HepG2 (cell line): ENCODE measurements at regions not wholly inside any gene's neighbourhood (a gene's known extent, or its start where the extent isn't known, plus 50 kb on each side); places are given as distances from the start of the nearest gene placed in this dataset.

ENCODE experiments used
- SP1 ChIP-seq, 2 experiments: fragments of 450-650 bp in 1 of 2; sonication (generic) in 1 of 2; formaldehyde crosslinking in 1 of 2; IDR thresholded peaks; 2 replicates each; pipeline versions ENCODE4 v1.4.0 to v1.6.1; 2016 to 2020; ENCODE audit warnings: missing genetic modification reagents in 1 of 2
- ZNF160 ChIP-seq: sonication (generic); formaldehyde crosslinking; IDR thresholded peaks from 2 replicates; pipeline ENCODE4 v1.8.0; 2022; ENCODE audit warnings: mild to moderate bottlenecking, inconsistent platforms, missing genetic modification reagents
- ZNF614 ChIP-seq: IDR thresholded peaks from 2 replicates; pipeline ENCODE4 v1.6.1; 2018; ENCODE audit warnings: missing biosample characterization, missing genetic modification reagents, inconsistent platforms, borderline replicate concordance
- TF ChIP-seq, protein P1 (sequence below): sonication (generic); formaldehyde crosslinking; IDR thresholded peaks from 2 replicates; pipeline ENCODE4 v1.4.0; 2020; ENCODE audit warnings: low read depth, missing genetic modification reagents
- TF ChIP-seq, protein P2 (sequence below): sonication (generic); formaldehyde crosslinking; IDR thresholded peaks from 2 replicates; pipeline ENCODE4 v1.4.0; 2020; ENCODE audit warnings: mild to moderate bottlenecking, missing genetic modification reagents
- TF ChIP-seq, protein P3 (sequence below): sonication (generic); formaldehyde crosslinking; IDR thresholded peaks from 2 replicates; pipeline ENCODE4 v1.8.0; 2022; ENCODE audit warnings: mild to moderate bottlenecking, missing genetic modification reagents; ENCODE audit not compliant: insufficient replicate concordance
- TF ChIP-seq, protein P4 (sequence below): sonication (generic); formaldehyde crosslinking; IDR thresholded peaks from 2 replicates; pipeline ENCODE4 v1.4.0; 2020; ENCODE audit warnings: mild to moderate bottlenecking, missing genetic modification reagents

DNA sequence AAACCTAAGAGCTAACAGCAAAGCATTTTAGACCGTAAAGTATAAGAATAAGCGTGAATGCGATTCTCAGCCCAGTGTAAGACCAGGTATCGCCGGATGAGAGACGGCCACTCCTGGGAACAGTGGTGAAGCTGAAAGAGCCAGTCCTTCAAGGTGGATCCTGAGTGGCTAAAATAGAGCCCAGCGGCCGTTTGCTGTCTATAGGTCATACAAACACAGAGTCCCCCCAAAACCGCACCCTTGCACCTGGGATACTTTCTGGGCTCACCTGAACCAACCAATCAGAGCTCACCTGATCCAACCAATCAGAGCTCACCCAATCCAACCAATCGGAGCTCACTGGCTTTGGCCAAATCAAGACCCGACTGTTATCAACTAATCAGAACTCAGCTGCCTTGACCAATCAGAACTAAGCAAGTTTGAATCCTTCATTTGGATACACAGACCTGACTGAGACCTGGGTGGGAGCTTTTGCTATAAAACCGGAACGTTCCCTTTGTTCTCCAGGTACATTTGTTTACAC is 248.2 kb downstream of the DLL1 start (continued):
- TF ChIP-seq, protein P1, sequence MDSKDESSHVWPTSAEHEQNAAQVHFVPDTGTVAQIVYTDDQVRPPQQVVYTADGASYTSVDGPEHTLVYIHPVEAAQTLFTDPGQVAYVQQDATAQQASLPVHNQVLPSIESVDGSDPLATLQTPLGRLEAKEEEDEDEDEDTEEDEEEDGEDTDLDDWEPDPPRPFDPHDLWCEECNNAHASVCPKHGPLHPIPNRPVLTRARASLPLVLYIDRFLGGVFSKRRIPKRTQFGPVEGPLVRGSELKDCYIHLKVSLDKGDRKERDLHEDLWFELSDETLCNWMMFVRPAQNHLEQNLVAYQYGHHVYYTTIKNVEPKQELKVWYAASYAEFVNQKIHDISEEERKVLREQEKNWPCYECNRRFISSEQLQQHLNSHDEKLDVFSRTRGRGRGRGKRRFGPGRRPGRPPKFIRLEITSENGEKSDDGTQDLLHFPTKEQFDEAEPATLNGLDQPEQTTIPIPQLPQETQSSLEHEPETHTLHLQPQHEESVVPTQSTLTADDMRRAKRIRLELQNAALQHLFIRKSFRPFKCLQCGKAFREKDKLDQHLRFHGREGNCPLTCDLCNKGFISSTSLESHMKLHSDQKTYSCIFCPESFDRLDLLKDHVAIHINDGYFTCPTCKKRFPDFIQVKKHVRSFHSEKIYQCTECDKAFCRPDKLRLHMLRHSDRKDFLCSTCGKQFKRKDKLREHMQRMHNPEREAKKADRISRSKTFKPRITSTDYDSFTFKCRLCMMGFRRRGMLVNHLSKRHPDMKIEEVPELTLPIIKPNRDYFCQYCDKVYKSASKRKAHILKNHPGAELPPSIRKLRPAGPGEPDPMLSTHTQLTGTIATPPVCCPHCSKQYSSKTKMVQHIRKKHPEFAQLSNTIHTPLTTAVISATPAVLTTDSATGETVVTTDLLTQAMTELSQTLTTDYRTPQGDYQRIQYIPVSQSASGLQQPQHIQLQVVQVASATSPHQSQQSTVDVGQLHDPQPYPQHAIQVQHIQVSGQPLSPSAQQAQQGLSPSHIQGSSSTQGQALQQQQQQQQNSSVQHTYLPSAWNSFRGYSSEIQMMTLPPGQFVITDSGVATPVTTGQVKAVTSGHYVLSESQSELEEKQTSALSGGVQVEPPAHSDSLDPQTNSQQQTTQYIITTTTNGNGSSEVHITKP (CRISPR knock-in tag) = no peak
- TF ChIP-seq SP1 (IDR thresholded peaks at IDR 0.05) (no peak), SP1 (CRISPR knock-in tag; IDR thresholded peaks at IDR 0.05) (no peak), ZNF160 (CRISPR knock-in tag) (no peak), ZNF614 (CRISPR knock-in tag) (no peak)
- TF ChIP-seq, protein P2, sequence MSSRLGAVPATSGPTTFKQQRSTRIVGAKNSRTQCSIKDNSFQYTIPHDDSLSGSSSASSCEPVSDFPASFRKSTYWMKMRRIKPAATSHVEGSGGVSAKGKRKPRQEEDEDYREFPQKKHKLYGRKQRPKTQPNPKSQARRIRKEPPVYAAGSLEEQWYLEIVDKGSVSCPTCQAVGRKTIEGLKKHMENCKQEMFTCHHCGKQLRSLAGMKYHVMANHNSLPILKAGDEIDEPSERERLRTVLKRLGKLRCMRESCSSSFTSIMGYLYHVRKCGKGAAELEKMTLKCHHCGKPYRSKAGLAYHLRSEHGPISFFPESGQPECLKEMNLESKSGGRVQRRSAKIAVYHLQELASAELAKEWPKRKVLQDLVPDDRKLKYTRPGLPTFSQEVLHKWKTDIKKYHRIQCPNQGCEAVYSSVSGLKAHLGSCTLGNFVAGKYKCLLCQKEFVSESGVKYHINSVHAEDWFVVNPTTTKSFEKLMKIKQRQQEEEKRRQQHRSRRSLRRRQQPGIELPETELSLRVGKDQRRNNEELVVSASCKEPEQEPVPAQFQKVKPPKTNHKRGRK (CRISPR knock-in tag) = no peak
- TF ChIP-seq, protein P3, sequence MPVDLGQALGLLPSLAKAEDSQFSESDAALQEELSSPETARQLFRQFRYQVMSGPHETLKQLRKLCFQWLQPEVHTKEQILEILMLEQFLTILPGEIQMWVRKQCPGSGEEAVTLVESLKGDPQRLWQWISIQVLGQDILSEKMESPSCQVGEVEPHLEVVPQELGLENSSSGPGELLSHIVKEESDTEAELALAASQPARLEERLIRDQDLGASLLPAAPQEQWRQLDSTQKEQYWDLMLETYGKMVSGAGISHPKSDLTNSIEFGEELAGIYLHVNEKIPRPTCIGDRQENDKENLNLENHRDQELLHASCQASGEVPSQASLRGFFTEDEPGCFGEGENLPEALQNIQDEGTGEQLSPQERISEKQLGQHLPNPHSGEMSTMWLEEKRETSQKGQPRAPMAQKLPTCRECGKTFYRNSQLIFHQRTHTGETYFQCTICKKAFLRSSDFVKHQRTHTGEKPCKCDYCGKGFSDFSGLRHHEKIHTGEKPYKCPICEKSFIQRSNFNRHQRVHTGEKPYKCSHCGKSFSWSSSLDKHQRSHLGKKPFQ (CRISPR knock-in tag) = no peak
- TF ChIP-seq, protein P4, sequence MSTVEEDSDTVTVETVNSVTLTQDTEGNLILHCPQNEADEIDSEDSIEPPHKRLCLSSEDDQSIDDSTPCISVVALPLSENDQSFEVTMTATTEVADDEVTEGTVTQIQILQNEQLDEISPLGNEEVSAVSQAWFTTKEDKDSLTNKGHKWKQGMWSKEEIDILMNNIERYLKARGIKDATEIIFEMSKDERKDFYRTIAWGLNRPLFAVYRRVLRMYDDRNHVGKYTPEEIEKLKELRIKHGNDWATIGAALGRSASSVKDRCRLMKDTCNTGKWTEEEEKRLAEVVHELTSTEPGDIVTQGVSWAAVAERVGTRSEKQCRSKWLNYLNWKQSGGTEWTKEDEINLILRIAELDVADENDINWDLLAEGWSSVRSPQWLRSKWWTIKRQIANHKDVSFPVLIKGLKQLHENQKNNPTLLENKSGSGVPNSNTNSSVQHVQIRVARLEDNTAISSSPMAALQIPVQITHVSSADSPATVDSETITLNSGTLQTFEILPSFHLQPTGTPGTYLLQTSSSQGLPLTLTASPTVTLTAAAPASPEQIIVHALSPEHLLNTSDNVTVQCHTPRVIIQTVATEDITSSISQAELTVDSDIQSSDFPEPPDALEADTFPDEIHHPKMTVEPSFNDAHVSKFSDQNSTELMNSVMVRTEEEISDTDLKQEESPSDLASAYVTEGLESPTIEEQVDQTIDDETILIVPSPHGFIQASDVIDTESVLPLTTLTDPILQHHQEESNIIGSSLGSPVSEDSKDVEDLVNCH (CRISPR knock-in tag) = no peak
- TF ChIP-seq, all 625 proteins: peak for 0
